Spleen (tissue), 11 donors: ENCODE measurements at regions not wholly inside any gene's neighbourhood (a gene's known extent, or its start where the extent isn't known, plus 50 kb on each side); places are given as distances from the start of the nearest gene placed in this dataset.

Experiments used
- DNase-seq: peaks from one replicate; pipeline ENCODE4 v3.0.0-alpha.2; 2020
- H3K27ac ChIP-seq, 8 donors: fragments of 200-600 bp; sonication (generic) in 7 of 8; 1 replicate in 4 of 8; 2 replicates in 4 of 8; pipeline versions ENCODE4 v1.5.0 to v1.8.0; 2016 to 2021; ENCODE audit warnings: inconsistent platforms in 4 of 8, mild to moderate bottlenecking in 4 of 8, moderate library complexity in 1 of 8
- H3K27me3 ChIP-seq, 7 donors: fragments of 200-600 bp; sonication (generic) in 6 of 7; replicated peaks in 1 of 7; 1 replicate in 4 of 7; 2 replicates in 3 of 7; pipeline versions ENCODE4 v1.5.0 to v1.8.0; 2016 to 2021; ENCODE audit warnings: inconsistent platforms in 3 of 7, mild to moderate bottlenecking in 1 of 7
- H3K36me3 ChIP-seq, 6 donors: fragments of 200-600 bp; sonication (generic) in 5 of 6; 1 replicate in 4 of 6; 2 replicates in 2 of 6; pipeline versions ENCODE4 v1.5.0 to v1.8.0; 2016 to 2021; ENCODE audit warnings: inconsistent platforms in 2 of 6
- H3K4me1 ChIP-seq, 6 donors: fragments of 200-600 bp; sonication (generic) in 5 of 6; 1 replicate in 3 of 6; 2 replicates in 3 of 6; pipeline versions ENCODE4 v1.5.0 to v1.8.0; 2016 to 2021; ENCODE audit warnings: inconsistent platforms in 3 of 6
- H3K4me3 ChIP-seq, 8 donors: fragments of 200-600 bp; sonication (generic) in 7 of 8; 1 replicate in 4 of 8; 2 replicates in 4 of 8; pipeline versions ENCODE4 v1.5.0 to v1.8.0; 2016 to 2021; ENCODE audit warnings: inconsistent platforms in 4 of 8, mild to moderate bottlenecking in 4 of 8, moderate library complexity in 2 of 8
- H3K9me3 ChIP-seq, 8 donors: fragments of 200-600 bp; sonication (generic) in 7 of 8; 1 replicate in 4 of 8; 2 replicates in 4 of 8; pipeline versions ENCODE4 v1.5.0 to v1.8.0; 2016 to 2021; ENCODE audit warnings: inconsistent platforms in 4 of 8
- POLR2A ChIP-seq, 3 donors: fragments of 450-650 bp; IDR thresholded peaks; one replicate each; pipeline ENCODE4 v1.5.1; 2017; ENCODE audit warnings: antibody characterized with exemption in 3 of 3, mild to moderate bottlenecking in 1 of 3
- POLR2AphosphoS5 ChIP-seq, 3 donors: sonication (generic); formaldehyde crosslinking; IDR thresholded peaks; one replicate each; pipeline ENCODE4 v1.5.1; 2017; ENCODE audit warnings: antibody characterized with exemption in 3 of 3
- WGBS, 5 donors: extraction: QIAGEN DNeasy Blood & Tissue Kit in 3 of 5; methylation state at CpG; one replicate each; pipeline versions ENCODE4 v1.1.5 to v1.1.7; 2013 to 2018; 5-methylcytosine and 5-hydroxymethylcytosine counted together
- intact Hi-C: fragments of 100-400 bp; cut with DNase I; formaldehyde crosslinking; loops from one replicate; pipeline ENCODE4 v1.15.0; 2023; ENCODE audit warnings: low total_unique reads
- TF ChIP-seq, protein P1 (sequence below), 11 experiments: fragments of 200-600 bp in 7 of 11; fragments of 450-650 bp in 4 of 11; sonication (generic) in 4 of 11; IDR thresholded peaks in 8 of 11; conservative IDR thresholded peaks in 3 of 11; 1 replicate in 7 of 11; 2 replicates in 4 of 11; pipeline versions ENCODE4 v1.4.0 to v1.8.0; 2016 to 2021; ENCODE audit warnings: antibody characterized with exemption in 11 of 11, inconsistent platforms in 4 of 11, mild to moderate bottlenecking in 1 of 11
- donor health status: healthy with polysubstance abuse.
- donor health status: DM: no; HTN: no; CAD: no; lungs with moderate emphysema.
- donor health status: DM: no; HTN: no; CAD: no.
- donor health status: Bipolar disorder and iron deficiency.
- donor health status: healthy.
- donor health status: DM: no; HTN: no; CAD: no.
- donor health status: DM: yes; HTN: yes; CAD: no.

DNA sequence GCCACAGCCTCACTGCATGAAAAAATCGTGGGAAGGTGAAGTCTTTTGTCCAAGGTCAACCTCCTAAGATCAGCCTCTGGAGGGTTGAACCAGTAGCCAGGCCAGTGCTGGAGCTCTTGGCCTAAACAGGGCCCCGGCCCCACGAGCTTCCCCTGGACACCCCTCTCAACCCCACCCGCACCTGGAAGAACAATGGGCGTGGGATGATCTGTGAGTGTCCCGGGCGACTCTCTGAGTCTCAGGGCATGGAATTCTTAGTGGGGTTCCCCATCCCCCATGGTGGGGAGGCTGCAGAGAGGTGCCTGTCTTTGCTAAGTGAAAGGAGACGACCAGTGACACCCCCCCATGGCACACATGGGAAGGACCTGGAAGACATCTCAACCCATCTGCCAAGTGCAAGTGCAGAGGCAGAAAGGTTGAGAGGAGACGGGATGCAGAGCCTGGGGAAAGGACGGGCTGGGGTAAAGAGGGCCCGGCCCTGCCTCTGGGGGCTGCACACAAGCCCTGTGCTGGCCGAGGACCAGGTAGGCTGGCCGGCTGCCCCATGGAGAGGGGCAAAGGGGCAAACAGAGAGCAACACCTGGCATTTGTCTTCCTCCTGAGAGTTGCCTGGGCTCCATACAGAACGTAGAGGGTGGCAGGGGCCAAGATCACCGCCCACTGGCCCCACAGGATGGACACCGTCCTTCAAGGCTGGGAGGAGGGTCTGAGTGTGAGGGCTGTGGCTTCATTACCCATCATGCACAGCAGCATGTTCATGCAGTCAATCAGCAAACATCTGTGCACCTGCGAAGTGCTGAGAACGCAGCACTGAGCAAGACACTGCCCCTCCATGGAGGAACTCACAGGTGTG lies 163.0 kb upstream of the PPP2R2D start:
- Histone ChIP-seq H3K4me3 (no peak overlapping the region), H3K27ac (no peak overlapping the region), H3K4me1 (peaks cover 0 to 3% (median 0%) of the 10 kb centered on the region in 6 donors), H3K36me3 (no peaks in the 10 kb centered on the region), H3K27me3 (peaks cover 0 to 31% (median 0%) of the 10 kb centered on the region in 7 donors), H3K9me3 (peaks cover 0 to 9% (median 0%) of the 10 kb centered on the region in 8 donors)
- DNase-seq, result peak; percentile 63
- WGBS, 5 donors, result 72 to 86% (median 84%) methylated on average over 14 to 18 of the region's 18 CpGs
- intact Hi-C loops, result no loop called here
- TF ChIP-seq, protein P1, sequence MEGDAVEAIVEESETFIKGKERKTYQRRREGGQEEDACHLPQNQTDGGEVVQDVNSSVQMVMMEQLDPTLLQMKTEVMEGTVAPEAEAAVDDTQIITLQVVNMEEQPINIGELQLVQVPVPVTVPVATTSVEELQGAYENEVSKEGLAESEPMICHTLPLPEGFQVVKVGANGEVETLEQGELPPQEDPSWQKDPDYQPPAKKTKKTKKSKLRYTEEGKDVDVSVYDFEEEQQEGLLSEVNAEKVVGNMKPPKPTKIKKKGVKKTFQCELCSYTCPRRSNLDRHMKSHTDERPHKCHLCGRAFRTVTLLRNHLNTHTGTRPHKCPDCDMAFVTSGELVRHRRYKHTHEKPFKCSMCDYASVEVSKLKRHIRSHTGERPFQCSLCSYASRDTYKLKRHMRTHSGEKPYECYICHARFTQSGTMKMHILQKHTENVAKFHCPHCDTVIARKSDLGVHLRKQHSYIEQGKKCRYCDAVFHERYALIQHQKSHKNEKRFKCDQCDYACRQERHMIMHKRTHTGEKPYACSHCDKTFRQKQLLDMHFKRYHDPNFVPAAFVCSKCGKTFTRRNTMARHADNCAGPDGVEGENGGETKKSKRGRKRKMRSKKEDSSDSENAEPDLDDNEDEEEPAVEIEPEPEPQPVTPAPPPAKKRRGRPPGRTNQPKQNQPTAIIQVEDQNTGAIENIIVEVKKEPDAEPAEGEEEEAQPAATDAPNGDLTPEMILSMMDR (IDR thresholded peaks at IDR 0.05 in 8 of 11, conservative IDR thresholded peaks at IDR 0.05 in 3 of 11), result no peak
- no peak for TF ChIP-seq POLR2A (IDR thresholded peaks at IDR 0.05)
- TF ChIP-seq POLR2AphosphoS5 (IDR thresholded peaks at IDR 0.05), result no peak

DNA sequence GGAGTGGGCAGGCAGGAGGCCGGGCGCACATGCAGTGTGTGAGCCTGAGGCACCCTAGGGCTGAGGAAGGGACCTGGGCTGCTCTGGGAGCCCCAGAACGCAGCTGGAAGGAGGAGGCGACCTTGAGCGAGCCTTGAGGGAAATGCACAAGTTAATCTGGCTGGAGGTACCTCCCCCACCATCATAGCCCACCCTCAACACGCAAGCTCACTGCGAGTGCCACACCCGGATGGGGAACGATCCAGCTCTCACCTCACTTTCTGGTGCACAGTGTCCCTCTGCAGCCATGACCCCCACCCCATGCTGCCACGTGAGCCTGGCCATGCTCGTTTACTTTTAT lies 162.4 kb upstream of the PPP2R2D start:
- 55 to 73% (median 65%) methylated on average over 7 to 11 of the region's 11 CpGs for WGBS, 5 donors
- no peak overlapping the region for H3K27ac ChIP-seq
- TF ChIP-seq POLR2AphosphoS5 (IDR thresholded peaks at IDR 0.05) (no peak), POLR2A (IDR thresholded peaks at IDR 0.05) (no peak)
- TF ChIP-seq, protein P1 (IDR thresholded peaks at IDR 0.05 in 8 of 11, conservative IDR thresholded peaks at IDR 0.05 in 3 of 11), result no peak
- DNase-seq, result peak; percentile 58
- peaks cover 0 to 37% (median 2%) of the 10 kb centered on the region in 7 donors for H3K27me3 ChIP-seq
- intact Hi-C loops, result no loop called here
- peaks cover 0 to 7% (median 0%) of the 10 kb centered on the region in 8 donors for H3K9me3 ChIP-seq
- H3K4me3 ChIP-seq, result no peak overlapping the region
- no peaks in the 10 kb centered on the region for H3K36me3 ChIP-seq
- H3K4me1 ChIP-seq, result peaks cover 0 to 9% (median 2%) of the 10 kb centered on the region in 6 donors

DNA sequence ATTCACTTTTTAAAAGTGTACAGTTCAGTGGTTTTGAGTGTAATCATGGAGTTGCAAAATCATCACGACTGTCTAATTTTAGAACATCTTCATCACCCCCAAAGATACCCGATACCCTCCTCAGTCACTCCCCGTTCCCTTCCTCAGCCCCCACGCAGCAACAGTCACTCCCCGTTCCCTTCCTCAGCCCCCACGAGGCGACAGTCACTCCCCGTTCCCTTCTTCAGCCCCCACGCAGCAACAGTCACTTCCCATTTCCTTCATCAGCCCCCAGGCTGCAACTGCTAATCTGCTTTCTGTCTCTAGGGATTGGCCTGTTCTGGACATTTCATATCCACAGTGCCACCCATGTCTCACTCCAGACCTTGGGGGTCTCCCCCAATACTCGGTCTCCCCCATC lies 161.6 kb upstream of the PPP2R2D start:
- 15 to 26% (median 19%) methylated on average over 10 of the region's 10 CpGs for WGBS, 5 donors
- Histone ChIP-seq H3K4me1 (peaks cover 0 to 18% (median 7%) of the 10 kb centered on the region in 6 donors), H3K36me3 (no peaks in the 10 kb centered on the region), H3K4me3 (no peak overlapping the region), H3K27me3 (peaks cover 0 to 46% (median 7%) of the 10 kb centered on the region in 7 donors), H3K27ac (no peak overlapping the region), H3K9me3 (peaks cover 0 to 7% (median 0%) of the 10 kb centered on the region in 8 donors)
- intact Hi-C loops, result no loop called here
- DNase-seq, result no peak
- TF ChIP-seq, protein P1 (IDR thresholded peaks at IDR 0.05 in 8 of 11, conservative IDR thresholded peaks at IDR 0.05 in 3 of 11), result no peak
- TF ChIP-seq POLR2AphosphoS5 (IDR thresholded peaks at IDR 0.05), result no peak
- no peak for TF ChIP-seq POLR2A (IDR thresholded peaks at IDR 0.05)

DNA sequence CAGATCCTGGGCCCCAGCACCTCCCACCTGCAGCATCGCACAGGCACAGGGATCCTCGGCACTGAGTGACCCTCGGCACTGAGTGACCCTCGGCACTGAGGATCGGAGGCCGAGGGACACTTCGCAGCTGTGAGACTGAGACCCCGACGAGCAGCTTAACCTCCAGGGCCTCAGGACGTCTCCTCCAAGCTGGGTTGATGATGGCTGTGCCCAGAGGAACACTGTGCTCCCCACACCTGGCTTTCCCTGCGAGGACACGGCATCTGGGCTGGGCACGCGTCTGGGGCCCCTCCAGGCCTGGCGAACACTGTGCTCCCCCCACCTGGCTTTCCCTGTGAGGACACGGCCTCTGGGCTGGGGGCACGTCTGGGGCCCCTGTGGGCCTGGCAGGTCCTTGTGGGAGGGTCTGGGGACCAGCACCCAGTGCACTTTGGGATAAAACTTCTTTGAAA lies 158.3 kb upstream of the PPP2R2D start:
- Histone ChIP-seq H3K36me3 (no peaks in the 10 kb centered on the region), H3K9me3 (peaks cover 0 to 7% (median 0%) of the 10 kb centered on the region in 8 donors), H3K27me3 (peaks cover 0 to 66% (median 7%) of the 10 kb centered on the region in 7 donors), H3K4me1 (peaks cover 0 to 18% (median 7%) of the 10 kb centered on the region in 6 donors), H3K4me3 (no peak overlapping the region), H3K27ac (no peak overlapping the region)
- intact Hi-C loops, result no loop called here
- TF ChIP-seq, protein P1 (IDR thresholded peaks at IDR 0.05 in 8 of 11, conservative IDR thresholded peaks at IDR 0.05 in 3 of 11), result no peak
- TF ChIP-seq POLR2AphosphoS5 (IDR thresholded peaks at IDR 0.05), result no peak
- TF ChIP-seq POLR2A (IDR thresholded peaks at IDR 0.05), result no peak
- DNase-seq, result no peak
- 85 to 90% (median 87%) methylated on average over 6 to 17 of the region's 17 CpGs for WGBS, 5 donors
